SK-N-SH (cell line): ENCODE measurements at regions not wholly inside any gene's neighbourhood (a gene's known extent, or its start where the extent isn't known, plus 50 kb on each side); places are given as distances from the start of the nearest gene placed in this dataset.

ENCODE experiments used
- CTCF ChIA-PET: fragments of 300-600, 350-600 bp; formaldehyde crosslinking; extraction: SDS; loops from one replicate; lab custom pipeline; 2021; lab: Yijun Ruan, JAX
- POLR2A ChIA-PET: fragments of 350-600 bp; sonication (Branson Sonifier 250); formaldehyde crosslinking; extraction: SDS; loops from one replicate; lab custom pipeline; 2020; ENCODE audit warnings: antibody characterized with exemption, inconsistent platforms; lab: Yijun Ruan, JAX
- DNase-seq: peaks from one replicate; pipeline ENCODE4 v3.0.0; 2012
- H2AFZ ChIP-seq: fragments of 200-600 bp; sonication (generic); 2 replicates; pipeline ENCODE4 v1.8.1; 2016; ENCODE audit warnings: antibody characterized with exemption, mild to moderate bottlenecking, low read depth
- H3F3A ChIP-seq: fragments of 200-600 bp; sonication (generic); replicated peaks from 2 replicates; pipeline ENCODE3; 2016; ENCODE audit warnings: antibody characterized with exemption, mild to moderate bottlenecking; ENCODE audit not compliant: insufficient read depth
- H3K27ac ChIP-seq, 2 experiments: fragments of 200-500 bp in 1 of 2; fragments of 200-600 bp in 1 of 2; sonication (Bioruptor generic) in 1 of 2; sonication (generic), shearing (Covaris generic) in 1 of 2; 2 replicates each; pipeline versions ENCODE4 v1.5.1 to v1.6.1; 2014 to 2016; ENCODE audit warnings: low read depth in 2 of 2, inconsistent platforms in 1 of 2, low read length in 1 of 2, mild to moderate bottlenecking in 1 of 2, mixed read lengths in 1 of 2
- H3K27me3 ChIP-seq: fragments of 200-600 bp; sonication (generic), shearing (Covaris generic); 2 replicates; pipeline ENCODE4 v1.6.1; 2016; ENCODE audit warnings: mixed run types; ENCODE audit not compliant: insufficient read depth
- H3K36me3 ChIP-seq, 2 experiments: fragments of 200-500 bp in 1 of 2; fragments of 200-600 bp in 1 of 2; sonication (Bioruptor generic) in 1 of 2; sonication (generic) in 1 of 2; replicated peaks in 1 of 2; 2 replicates each; pipeline versions ENCODE3 to v1.5.1; 2014 to 2016; ENCODE audit warnings: low read length in 1 of 2, mild to moderate bottlenecking in 1 of 2; ENCODE audit not compliant: insufficient read depth in 2 of 2, control insufficient read depth in 1 of 2
- H3K4me1 ChIP-seq, 2 experiments: fragments of 200-500 bp in 1 of 2; fragments of 200-600 bp in 1 of 2; sonication (Bioruptor generic) in 1 of 2; sonication (generic), shearing (Covaris generic) in 1 of 2; 2 replicates each; pipeline versions ENCODE4 v1.5.1 to v1.6.1; 2014 to 2016; ENCODE audit warnings: low read depth in 1 of 2, low read length in 1 of 2, mixed run types in 1 of 2; ENCODE audit not compliant: insufficient read depth in 2 of 2, control insufficient read depth in 1 of 2
- H3K4me2 ChIP-seq: fragments of 200-600 bp; sonication (generic), shearing (Covaris generic); 2 replicates; pipeline ENCODE4 v1.6.1; 2017; ENCODE audit warnings: mixed run types
- H3K4me3 ChIP-seq, 2 experiments: fragments of 200-500 bp in 1 of 2; fragments of 200-600 bp in 1 of 2; sonication (Bioruptor generic) in 1 of 2; sonication (generic), shearing (Covaris generic) in 1 of 2; 2 replicates each; pipeline versions ENCODE4 v1.5.1 to v1.8.1; 2014 to 2016; ENCODE audit warnings: low read depth in 2 of 2, inconsistent platforms in 1 of 2, low read length in 1 of 2, mild to moderate bottlenecking in 1 of 2, mixed read lengths in 1 of 2, moderate library complexity in 1 of 2
- H3K79me2 ChIP-seq: fragments of 200-600 bp; sonication (generic); 2 replicates; pipeline ENCODE4 v1.8.1; 2017; ENCODE audit warnings: mild to moderate bottlenecking; ENCODE audit not compliant: insufficient read depth
- H3K9ac ChIP-seq: fragments of 200-600 bp; sonication (generic); 2 replicates; pipeline ENCODE4 v1.6.1; 2017; ENCODE audit warnings: mixed run types
- H3K9me2 ChIP-seq: fragments of 200-600 bp; sonication (generic); 2 replicates; pipeline ENCODE4 v1.6.1; 2017; ENCODE audit warnings: mixed run types
- H3K9me3 ChIP-seq: fragments of 200-600 bp; sonication (generic); 2 replicates; pipeline ENCODE4 v1.6.1; 2017; ENCODE audit warnings: mixed run types, mild to moderate bottlenecking, moderate library complexity
- H4K20me1 ChIP-seq: fragments of 200-600 bp; sonication (generic); 2 replicates; pipeline ENCODE4 v1.6.1; 2017; ENCODE audit warnings: mild to moderate bottlenecking, mixed run types; ENCODE audit not compliant: insufficient read depth
- EZH2phosphoT487 ChIP-seq: fragments of 200-600 bp; sonication (generic); IDR thresholded peaks from 2 replicates; pipeline ENCODE4 v1.6.1; 2017; ENCODE audit warnings: low read depth, mixed run types, mild to moderate bottlenecking, antibody characterized with exemption, moderate library complexity, borderline replicate concordance
- FOSL2 ChIP-seq: IDR thresholded peaks from 2 replicates; pipeline ENCODE4 v1.4.0; 2012; ENCODE audit warnings: low read depth, mild to moderate bottlenecking, moderate library complexity, borderline replicate concordance
- FOXM1 ChIP-seq: IDR thresholded peaks from 2 replicates; pipeline ENCODE4 v1.4.0; 2012; ENCODE audit warnings: low read depth, mild to moderate bottlenecking
- JUND ChIP-seq: IDR thresholded peaks from 2 replicates; pipeline ENCODE4 v1.4.0; 2012
- NFIC ChIP-seq: IDR thresholded peaks from 2 replicates; pipeline ENCODE4 v1.4.0; 2012; ENCODE audit warnings: borderline replicate concordance
- RCOR1 ChIP-seq: fragments of 150-350 bp; IDR thresholded peaks from 2 replicates; pipeline ENCODE4 v1.6.1; 2017; ENCODE audit warnings: antibody characterized with exemption, low read length
- RXRA ChIP-seq: IDR thresholded peaks from 2 replicates; pipeline ENCODE4 v1.4.0; 2012; ENCODE audit warnings: low read depth, mild to moderate bottlenecking, borderline replicate concordance
- SIN3A ChIP-seq: IDR thresholded peaks from 2 replicates; pipeline ENCODE4 v1.6.1; 2012; ENCODE audit warnings: low read depth, mild to moderate bottlenecking, low read length, moderate library complexity, borderline replicate concordance
- SMC3 ChIP-seq: IDR thresholded peaks from 2 replicates; pipeline ENCODE4 v1.6.1; 2012; ENCODE audit warnings: low read depth, low read length, improper control_type of control experiment
- TAF1 ChIP-seq: IDR thresholded peaks from 2 replicates; pipeline ENCODE4 v1.6.1; 2012; ENCODE audit warnings: low read depth, mild to moderate bottlenecking, low read length, moderate library complexity, borderline replicate concordance
- USF1 ChIP-seq: IDR thresholded peaks from 2 replicates; pipeline ENCODE4 v1.4.0; 2012; ENCODE audit warnings: low read depth, borderline replicate concordance
- USF2 ChIP-seq: fragments of 150-350 bp; IDR thresholded peaks from 2 replicates; pipeline ENCODE4 v1.6.1; 2017; ENCODE audit warnings: antibody characterized with exemption, low read length, low read depth, borderline replicate concordance
- ZBTB33 ChIP-seq: IDR thresholded peaks from 2 replicates; pipeline ENCODE4 v1.4.0; 2012; ENCODE audit warnings: low read depth, borderline replicate concordance
- WGBS: methylation state at CpG from one replicate; pipeline ENCODE4 v1.1.6; 2017; ENCODE audit warnings: low lambda C conversion rate; 5-methylcytosine and 5-hydroxymethylcytosine counted together
- TF ChIP-seq, protein P1 (sequence below): fragments of 200-600 bp; sonication (generic); IDR thresholded peaks from 2 replicates; pipeline ENCODE4 v1.6.1; 2017; ENCODE audit warnings: antibody characterized with exemption, mild to moderate bottlenecking, moderate library complexity
- TF ChIP-seq, protein P2 (sequence below): IDR thresholded peaks from 2 replicates; pipeline ENCODE4 v1.6.1; 2012; ENCODE audit warnings: mild to moderate bottlenecking, low read depth, low read length, moderate library complexity

DNA sequence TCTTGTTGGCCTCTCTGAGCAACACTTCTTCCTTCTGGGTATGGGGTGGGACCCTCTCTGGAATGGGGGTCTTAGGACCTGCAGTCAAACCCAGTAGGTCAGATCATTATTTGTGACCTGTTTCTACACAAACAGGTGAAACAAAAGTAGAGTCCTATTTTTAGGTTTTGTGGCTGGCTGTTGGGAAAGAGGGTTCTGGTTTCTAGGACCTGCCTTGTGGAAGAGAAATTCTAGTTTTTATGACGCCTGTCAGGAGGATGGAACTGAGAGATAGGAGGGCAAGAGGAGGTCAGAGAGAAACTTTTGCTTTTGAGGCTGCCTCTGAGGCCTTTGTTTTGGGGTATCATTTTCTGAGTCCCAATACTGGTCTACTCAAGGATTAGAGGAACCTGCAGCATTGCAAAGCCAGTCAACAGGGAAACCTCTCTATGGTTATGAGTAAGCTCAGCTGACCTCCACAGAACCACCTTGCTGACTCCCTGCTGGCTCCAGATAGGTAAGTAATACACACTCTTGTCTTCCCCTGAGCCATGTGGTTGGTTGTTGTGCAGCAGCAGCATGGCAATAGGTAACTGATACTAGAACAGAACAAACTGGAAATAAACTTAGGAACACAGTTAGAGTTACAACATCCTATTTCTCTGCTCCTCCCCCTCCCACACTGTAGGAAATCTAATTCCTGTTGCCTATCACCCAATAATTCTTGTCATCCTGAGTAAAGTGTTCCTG lies 114.7 kb upstream of the VCX3B start:
- no peaks in the 10 kb centered on the region for H3F3A ChIP-seq
- no peak for DNase-seq
- no peaks in the 10 kb centered on the region for H3K9me2 ChIP-seq
- no peak overlapping the region for H2AFZ ChIP-seq
- POLR2A ChIA-PET: no interaction called here
- no peak overlapping the region for H3K9ac ChIP-seq
- no peak overlapping the region for H3K4me3 ChIP-seq
- no peaks in the 10 kb centered on the region for H3K27me3 ChIP-seq
- WGBS: 6% methylated on average over 1 of the region's 1 CpG
- H3K36me3 ChIP-seq: no peaks in the 10 kb centered on the region
- TF ChIP-seq EZH2phosphoT487: no peak
- no peak for TF ChIP-seq JUND
- TF ChIP-seq, protein P1, sequence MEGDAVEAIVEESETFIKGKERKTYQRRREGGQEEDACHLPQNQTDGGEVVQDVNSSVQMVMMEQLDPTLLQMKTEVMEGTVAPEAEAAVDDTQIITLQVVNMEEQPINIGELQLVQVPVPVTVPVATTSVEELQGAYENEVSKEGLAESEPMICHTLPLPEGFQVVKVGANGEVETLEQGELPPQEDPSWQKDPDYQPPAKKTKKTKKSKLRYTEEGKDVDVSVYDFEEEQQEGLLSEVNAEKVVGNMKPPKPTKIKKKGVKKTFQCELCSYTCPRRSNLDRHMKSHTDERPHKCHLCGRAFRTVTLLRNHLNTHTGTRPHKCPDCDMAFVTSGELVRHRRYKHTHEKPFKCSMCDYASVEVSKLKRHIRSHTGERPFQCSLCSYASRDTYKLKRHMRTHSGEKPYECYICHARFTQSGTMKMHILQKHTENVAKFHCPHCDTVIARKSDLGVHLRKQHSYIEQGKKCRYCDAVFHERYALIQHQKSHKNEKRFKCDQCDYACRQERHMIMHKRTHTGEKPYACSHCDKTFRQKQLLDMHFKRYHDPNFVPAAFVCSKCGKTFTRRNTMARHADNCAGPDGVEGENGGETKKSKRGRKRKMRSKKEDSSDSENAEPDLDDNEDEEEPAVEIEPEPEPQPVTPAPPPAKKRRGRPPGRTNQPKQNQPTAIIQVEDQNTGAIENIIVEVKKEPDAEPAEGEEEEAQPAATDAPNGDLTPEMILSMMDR: no peak
- no peak for TF ChIP-seq USF1
- no peak for TF ChIP-seq RCOR1
- H3K4me2 ChIP-seq: no peak overlapping the region
- no peaks in the 10 kb centered on the region for H3K4me1 ChIP-seq
- no peaks in the 10 kb centered on the region for H4K20me1 ChIP-seq
- no peaks in the 10 kb centered on the region for H3K79me2 ChIP-seq
- H3K27ac ChIP-seq: no peak overlapping the region
- no peaks in the 10 kb centered on the region for H3K9me3 ChIP-seq
- CTCF ChIA-PET: no interaction called here

DNA sequence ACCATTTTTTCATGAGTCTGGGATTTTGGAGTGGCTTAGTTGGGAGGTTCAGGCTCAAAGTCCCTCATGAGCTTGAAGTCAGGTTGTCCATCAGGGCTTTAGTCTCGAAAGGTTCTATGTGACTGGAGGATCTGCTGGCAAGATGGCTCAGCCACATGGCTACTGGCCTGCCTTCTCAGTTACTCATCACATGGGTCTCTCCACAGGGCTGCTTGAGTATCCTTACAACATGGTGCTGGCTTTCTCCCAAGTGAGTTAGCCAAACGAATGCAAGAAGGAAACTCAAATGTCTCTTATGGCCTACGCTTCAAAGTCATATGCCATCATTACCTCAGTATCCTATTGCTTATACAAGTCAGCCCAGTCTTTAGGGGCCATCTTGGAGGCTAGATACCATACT lies 106.3 kb upstream of the VCX3B start:
- no peak for DNase-seq
- 4% methylated on average over 3 of the region's 3 CpGs for WGBS

More for the DNA sequence above, 106.3 kb upstream of the VCX3B start:
- no peaks in the 10 kb centered on the region for H3K4me1 ChIP-seq
- H3K36me3 ChIP-seq: no peaks in the 10 kb centered on the region
- TF ChIP-seq JUND: no peak
- TF ChIP-seq USF2: no peak
- TF ChIP-seq TAF1: no peak
- no peak for TF ChIP-seq FOXM1
- TF ChIP-seq, protein P2, sequence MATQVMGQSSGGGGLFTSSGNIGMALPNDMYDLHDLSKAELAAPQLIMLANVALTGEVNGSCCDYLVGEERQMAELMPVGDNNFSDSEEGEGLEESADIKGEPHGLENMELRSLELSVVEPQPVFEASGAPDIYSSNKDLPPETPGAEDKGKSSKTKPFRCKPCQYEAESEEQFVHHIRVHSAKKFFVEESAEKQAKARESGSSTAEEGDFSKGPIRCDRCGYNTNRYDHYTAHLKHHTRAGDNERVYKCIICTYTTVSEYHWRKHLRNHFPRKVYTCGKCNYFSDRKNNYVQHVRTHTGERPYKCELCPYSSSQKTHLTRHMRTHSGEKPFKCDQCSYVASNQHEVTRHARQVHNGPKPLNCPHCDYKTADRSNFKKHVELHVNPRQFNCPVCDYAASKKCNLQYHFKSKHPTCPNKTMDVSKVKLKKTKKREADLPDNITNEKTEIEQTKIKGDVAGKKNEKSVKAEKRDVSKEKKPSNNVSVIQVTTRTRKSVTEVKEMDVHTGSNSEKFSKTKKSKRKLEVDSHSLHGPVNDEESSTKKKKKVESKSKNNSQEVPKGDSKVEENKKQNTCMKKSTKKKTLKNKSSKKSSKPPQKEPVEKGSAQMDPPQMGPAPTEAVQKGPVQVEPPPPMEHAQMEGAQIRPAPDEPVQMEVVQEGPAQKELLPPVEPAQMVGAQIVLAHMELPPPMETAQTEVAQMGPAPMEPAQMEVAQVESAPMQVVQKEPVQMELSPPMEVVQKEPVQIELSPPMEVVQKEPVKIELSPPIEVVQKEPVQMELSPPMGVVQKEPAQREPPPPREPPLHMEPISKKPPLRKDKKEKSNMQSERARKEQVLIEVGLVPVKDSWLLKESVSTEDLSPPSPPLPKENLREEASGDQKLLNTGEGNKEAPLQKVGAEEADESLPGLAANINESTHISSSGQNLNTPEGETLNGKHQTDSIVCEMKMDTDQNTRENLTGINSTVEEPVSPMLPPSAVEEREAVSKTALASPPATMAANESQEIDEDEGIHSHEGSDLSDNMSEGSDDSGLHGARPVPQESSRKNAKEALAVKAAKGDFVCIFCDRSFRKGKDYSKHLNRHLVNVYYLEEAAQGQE: no peak
- TF ChIP-seq FOSL2: no peak
- no peak for TF ChIP-seq NFIC
- TF ChIP-seq SMC3: no peak
- TF ChIP-seq ZBTB33: no peak
- TF ChIP-seq RXRA: no peak
- TF ChIP-seq SIN3A: no peak
- POLR2A ChIA-PET: no interaction called here
- H3K27me3 ChIP-seq: no peaks in the 10 kb centered on the region
- no peak overlapping the region for H3K9ac ChIP-seq
- H3K79me2 ChIP-seq: no peaks in the 10 kb centered on the region
- CTCF ChIA-PET: no interaction called here
- no peaks in the 10 kb centered on the region for H4K20me1 ChIP-seq
- no peaks in the 10 kb centered on the region for H3F3A ChIP-seq
- no peak overlapping the region for H3K4me2 ChIP-seq
- no peaks in the 10 kb centered on the region for H3K9me2 ChIP-seq
- no peaks in the 10 kb centered on the region for H3K9me3 ChIP-seq
- no peak overlapping the region for H3K4me3 ChIP-seq
- H2AFZ ChIP-seq: no peak overlapping the region
- no peak overlapping the region for H3K27ac ChIP-seq
